Stimulated activated CD4-positive, alpha-beta T cell treated with anti-CD3 and anti-CD28 coated beads, Interleukin-2, amount 100 ng/mL, for 48 hours (primary cell): ENCODE measurements at regions not wholly inside any gene's neighbourhood (a gene's known extent, or its start where the extent isn't known, plus 50 kb on each side); places are given as distances from the start of the nearest gene placed in this dataset.
"Not testable (repeated sequence)": the region's sequence is repeated elsewhere in the genome, so short reads cannot be mapped to it uniquely, and the experiment has no call there.

Experiments
- DNase-seq, 2 donors: peaks; one replicate each; pipeline ENCODE4 v3.0.0-alpha.2; 2020

DNA sequence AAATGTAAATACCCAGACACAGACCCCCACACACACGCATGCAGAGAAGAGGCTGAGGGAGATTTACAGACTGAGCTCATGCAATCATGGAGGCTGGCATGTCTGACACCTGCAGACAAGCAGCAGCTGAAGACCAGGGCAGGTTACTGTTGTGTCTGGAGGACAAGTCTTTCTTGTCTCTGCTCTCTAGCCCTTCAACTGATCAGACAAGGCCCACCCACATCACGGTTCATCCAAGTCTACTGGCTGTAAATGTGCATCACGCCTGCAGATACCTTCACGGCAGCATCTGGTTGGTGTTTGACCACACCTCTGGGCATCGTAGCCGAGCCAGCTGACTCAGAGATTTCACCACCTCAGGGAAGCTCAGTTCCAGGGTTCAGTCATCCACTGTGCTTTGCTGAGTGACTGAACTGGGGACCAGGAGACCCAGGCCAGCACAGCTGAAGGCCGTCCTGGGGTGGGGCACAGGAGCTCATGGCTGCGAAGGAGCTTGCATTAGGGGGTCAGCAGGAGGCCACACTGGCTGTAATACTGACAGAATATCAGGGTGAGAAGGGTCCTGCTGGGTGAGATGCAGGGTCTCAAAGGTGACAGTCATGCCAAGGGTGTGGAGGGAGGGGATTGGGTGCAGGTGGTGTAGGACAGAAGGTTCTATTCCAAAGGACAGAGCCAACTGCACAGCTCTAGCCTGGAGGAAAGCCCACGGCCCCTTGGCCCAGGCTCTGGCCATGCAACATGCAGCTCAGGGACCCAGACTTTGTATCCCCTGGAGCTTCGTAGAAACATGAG, 304.9 kb downstream of the BRD1 start:
- no peak for DNase-seq

DNA sequence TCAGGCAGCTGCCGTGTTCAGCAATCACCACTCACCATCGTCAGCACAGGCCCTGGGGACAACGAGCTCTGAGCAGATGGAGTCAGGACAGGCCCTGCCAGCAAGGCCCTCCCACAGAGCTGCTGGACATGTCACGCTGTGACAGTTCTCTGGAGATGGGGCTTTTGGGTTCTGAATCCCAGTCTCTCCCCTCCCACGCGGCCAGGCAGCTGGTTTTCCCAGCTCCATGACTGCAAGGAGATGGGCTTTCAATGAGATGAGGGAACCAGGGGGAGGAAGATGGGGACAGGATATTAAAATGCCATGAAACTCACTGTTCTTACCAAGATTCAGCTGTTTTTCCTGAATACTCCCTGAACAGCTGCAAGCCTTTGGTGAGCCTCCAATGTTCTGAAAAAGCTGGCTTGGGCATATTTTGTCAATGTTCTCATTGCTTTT, 305.9 kb downstream of the BRD1 start:
- DNase-seq: no peak

DNA sequence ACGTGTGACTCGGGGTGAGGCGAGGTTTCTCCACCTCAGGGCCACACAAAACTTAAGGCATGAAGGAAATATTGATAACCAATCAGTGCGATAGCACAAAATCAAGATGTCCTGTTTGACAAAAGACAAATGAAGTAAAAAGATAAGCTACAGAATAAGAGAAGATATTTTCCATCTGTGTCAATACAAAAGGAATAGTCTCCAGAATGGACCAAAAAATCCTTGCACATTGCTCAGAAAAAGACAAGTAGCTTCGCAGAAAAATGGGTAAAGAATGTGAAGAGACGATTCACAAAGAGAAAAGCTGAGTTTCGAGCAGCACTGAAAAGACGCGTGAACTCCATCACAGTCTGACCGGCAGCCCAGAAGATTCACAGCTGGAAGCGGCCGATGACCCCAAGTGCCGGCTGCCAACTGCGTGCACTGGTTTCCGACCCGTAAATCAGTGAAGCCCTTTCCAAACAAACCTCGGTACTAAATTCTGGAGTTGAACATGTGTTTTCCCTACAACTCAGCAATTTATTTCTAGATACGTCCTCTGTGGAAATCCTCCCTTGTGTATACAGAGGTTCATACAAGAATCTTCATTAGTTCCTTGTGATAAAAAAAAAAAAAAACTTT, 308.4 kb downstream of the BRD1 start:
- no peak for DNase-seq

DNA sequence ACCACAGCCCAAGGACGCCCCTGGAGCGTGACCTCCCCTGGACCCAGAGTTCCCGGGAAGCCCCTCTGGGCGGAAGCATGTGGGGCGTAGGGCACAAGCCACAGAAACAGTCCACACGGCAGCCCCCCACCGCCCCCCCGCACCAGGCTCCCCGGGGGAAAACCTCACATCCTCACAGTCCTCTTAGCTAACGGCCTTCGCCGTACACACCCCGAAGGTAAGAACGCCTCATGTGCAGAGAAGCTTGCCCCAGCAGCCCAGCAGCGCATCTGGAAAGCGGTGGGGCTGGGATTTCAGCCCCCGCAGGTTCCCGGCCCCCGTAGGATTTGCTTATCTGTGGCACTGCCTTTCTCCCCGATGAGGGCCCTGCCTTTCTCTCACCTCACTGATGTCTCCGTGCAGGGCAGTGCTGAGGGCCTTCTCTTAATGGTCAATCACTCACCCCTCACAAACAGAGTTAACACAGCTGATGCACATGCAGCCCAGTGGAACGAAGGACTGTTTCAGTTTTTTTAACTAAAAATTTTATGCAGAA, 309.2 kb downstream of the BRD1 start:
- DNase-seq: no peak

DNA sequence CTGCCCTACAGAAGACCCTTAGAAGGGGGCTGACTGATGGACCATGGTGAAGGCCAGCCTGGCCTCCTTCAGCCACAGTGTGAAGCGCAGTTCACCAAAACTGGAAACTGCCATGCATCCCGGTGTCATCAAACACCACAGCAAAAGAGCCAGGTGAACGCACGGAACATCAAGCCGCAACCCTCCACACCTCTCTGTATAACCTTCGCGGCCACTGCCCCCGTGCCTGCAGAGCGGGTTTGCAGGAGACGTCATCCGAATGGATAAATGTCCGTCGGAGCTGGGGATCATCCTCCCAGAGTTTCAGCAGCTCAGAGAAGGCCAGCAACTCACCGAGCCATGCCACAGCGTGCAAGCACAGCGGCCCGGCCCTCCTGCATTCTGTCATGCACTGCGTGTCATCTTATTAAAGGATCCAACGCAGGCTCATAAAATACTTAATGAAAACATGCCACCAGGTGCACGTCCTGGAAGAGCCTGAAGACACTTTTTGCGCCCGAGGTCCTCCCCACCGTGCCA, 309.9 kb downstream of the BRD1 start:
- DNase-seq: no peak

DNA sequence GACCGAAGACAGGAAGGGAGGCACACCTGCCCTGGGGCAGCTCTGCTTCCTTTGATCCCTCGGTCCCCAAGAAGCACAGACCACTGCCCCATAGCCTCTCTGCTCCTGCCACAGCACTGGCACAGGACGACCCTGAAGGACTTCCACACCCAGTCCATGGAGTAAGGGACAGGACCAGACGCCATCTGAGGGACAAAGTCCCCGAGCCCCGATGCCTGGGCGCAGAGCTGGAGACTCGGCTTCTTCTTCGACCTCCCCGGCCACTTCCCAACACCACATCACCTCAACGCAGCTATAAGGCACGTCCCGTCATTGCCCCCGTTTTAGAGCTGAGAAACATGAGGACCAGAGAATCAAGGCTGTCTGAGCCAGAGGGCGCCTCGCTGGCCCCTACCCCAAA, 310.5 kb downstream of the BRD1 start:
- no peak for DNase-seq

DNA sequence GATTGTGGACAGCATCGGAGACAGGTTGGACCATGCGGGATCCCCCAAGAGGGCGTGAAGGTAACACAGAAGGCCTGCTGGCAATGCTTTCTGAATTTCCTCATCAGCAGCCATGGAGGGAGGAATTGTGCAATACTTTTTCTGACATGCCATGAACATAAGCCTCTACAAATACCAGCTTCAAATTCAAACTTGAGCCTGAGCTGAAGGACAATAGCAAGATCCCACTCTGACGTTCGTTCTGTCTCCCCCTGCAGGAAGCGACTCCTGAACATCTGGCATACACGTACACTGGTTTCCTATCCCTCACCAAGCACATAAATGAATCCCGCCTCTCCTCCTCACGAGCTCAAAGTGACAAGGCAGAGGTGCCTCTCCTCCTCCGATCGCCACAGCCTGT, 312.2 kb downstream of the BRD1 start:
- DNase-seq: no peak

DNA sequence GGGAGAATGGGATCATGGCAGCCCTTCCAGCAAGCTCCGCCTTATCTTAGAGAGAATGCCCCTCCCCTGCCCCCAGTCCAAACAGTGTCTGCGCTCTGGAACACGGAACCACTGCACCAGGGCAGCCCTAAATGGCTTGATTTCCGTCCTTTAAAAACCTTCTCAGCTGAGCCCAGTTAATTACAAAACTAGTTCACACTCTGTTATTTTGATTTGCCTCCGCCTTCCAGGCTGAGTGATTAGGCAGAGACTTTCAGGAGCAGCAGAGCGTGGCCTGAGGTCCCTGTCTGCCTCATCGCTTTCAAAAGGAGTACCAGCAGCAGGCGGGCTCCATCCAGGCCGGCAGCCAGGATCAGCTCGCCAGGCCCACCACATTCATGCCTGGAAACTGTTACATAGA, 313.0 kb downstream of the BRD1 start:
- DNase-seq: no peak

DNA sequence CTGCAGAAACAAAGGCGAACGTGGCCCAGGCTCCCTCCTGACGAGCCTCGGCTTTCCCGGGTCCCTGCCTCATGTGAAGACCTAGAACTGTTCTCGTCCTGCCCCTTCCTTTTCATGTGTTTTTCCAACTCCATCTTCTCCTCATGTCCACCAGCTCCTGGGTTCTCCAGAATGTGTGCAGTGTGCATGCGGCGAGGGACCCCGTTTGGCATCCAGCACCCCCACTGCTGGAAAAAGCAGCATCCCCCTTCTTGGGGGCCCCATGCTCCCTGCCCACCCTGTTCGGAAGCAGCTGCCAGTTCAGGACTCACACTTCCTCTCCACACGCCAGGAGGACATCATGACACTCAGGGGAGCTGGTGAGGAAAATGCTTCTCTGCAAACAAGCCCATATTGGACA, 313.5 kb downstream of the BRD1 start:
- no peak for DNase-seq

DNA sequence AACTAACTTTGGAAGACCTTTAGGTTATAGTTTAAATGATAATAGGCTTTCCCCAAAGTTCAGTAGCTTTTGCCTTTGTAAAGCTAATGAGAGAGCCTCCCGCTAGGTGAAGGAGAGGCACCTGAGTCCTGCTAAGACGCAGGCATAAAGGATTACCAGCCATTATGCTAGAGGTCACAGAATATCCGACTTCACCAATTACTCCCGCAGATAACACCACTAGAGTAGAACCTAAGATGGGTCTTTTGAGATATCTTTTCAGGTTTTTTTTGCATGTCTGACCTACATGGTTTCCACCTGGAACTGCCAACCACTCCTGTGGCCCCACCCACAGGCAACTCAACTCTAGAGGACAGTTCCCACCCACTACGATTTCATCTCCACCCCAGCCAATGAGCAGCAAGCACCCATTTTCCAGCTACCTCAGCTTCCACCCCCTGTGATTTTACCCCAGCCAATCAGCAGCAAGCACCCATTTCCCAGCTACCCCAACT, 314.3 kb downstream of the BRD1 start:
- no peak for DNase-seq

DNA sequence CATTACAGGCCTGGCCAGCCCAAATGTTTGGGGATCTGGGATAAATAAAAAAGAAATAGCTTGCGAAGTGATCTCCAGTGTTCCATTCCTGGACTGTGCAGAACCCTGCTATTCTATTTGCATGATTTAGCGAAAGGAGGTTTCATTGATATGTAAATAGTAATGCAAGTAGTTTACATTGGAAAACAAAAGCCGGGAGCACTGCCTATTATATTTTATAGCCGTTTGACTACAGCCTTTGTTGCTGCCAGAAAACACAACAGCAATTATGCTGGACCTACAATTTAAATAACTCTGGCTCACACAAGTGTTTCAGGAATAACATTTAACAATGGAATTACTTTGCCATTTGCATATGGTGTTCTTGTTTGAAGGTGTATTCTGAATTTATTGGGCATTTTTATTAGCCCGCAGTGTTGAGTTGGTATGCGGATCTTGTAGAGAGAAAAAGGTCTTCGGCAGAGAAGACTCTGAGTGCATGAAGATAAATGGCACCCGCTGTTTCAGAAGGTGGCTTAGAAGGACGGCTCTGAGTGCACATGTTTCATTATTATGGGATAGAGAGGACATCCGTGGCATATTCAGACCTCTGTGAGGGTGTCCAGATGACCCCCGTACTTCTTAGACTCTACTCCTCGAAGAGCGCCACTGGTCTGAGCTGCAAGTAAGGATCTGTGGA, 315.0 kb downstream of the BRD1 start:
- DNase-seq: no peak

DNA sequence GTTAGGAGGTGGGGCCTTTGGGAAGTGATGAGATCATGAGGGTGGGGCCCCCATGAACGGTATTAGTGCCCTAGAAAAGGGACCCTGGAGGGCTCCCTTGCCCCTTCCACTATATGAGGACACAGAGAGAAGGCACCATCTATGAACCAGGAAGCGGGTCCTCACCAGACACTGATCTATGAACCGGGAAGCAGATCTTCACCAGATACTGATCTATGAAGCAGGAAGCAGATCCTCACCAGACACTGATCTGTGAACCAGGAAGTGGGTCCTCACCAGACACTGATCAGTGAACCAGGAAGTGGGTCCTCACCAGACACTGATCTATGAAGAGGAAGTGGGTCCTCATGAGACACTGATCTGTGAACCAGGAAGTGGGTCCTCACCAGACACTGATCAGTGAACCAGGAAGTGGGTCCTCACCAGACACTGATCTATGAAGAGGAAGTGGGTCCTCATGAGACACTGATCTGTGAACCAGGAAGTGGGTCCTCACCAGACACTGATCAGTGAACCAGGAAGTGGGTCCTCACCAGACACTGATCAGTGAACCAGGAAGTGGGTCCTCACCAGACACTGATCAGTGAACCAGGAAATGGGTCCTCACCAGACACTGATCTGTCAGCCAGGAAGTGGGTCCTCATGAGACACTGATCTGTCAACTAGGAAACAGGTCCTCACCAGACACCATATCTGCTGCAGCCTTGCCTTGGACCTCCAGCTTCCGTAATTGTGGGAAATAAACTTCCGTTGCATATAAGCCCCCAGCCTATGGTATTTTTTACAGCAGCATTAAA, 316.1 kb downstream of the BRD1 start:
- DNase-seq: not testable (repeated sequence)

DNA sequence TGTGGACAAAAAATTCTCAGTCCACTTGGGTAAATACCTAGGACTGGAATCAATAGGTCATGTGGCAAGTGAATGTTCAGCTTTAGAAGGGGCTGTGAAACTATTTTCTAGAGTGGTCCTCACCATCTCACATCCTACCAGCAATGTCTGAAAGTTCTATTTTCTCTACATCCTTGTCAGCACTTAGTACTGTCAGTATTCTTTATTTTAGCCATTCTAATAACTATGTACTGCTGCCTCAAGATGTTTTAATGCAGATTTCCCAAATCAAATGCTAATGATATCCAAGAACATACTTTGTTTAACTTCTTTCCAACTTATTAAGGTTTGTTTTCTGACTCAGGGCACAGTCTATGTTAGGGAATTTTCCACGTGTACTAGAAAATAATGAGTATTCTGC, 317.0 kb downstream of the BRD1 start:
- no peak for DNase-seq

DNA sequence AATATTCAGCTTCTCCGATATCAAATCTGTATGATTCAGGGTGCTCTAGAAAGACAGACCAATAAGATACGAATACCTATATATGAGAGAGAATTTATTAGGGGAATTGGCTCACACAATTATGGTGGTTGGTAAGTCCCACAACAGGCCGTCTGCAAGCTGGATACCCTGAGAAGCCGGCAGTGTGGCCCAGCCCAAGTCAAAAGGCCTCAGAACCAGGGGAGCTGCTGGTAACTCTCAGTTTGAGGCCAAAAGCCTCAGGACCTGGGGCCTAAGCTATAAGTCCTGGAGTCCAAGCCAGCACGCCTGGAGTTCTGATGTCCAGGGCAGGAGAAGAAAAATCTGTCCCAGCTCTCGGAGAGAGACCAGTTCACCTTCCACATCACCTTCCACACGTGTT, 318.7 kb downstream of the BRD1 start:
- no peak for DNase-seq

DNA sequence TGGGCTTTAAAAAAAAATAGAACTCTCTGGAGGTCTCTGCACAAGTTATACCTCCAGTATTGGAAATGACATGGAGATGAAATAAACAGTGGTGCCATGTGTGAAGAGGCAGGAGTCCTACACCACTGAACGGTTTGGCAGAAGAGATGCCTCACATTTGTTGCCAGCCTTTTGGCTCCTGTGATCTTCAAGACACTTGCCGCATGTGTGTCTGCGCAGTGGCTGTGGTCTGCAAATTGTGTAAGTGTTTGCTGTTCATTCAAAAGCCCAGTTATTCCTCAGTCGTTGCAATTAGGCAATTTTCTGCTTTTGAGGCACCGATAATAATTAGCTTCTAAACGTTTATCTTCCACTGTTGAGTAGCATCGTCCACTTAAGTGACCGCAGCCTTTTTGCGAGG, 319.1 kb downstream of the BRD1 start:
- DNase-seq: no peak

DNA sequence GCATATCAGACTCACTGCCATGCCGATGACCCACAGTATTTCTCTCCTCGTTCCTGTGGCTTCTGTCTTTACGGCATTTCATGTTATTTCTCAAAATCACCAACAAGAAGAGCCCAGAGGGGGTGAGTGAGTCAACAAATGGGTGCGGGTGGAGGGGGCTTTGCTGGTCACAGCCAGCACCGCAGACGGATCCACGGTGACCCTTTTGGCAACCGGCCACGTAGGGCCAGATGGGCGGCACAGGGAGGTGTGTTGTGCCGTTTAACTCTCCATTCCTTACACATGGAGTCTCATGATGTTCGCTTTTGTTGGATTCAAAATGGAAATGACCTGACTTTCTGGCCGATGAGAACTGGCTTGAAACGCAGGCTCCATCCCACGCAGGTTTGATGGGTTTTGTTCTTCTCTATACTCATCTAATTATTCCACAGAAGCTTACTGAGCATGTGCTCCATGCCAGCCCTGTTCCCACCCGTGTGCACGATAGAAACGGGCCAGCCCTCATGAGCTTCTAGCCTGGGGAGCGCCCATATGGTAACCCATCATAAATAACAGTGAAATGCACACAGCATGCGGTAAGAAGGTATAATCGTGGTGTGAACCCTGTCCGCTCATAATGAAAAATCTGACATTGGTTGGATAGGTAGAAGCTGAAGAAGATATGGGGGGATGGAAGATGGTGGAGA, 319.9 kb downstream of the BRD1 start:
- no peak for DNase-seq

DNA sequence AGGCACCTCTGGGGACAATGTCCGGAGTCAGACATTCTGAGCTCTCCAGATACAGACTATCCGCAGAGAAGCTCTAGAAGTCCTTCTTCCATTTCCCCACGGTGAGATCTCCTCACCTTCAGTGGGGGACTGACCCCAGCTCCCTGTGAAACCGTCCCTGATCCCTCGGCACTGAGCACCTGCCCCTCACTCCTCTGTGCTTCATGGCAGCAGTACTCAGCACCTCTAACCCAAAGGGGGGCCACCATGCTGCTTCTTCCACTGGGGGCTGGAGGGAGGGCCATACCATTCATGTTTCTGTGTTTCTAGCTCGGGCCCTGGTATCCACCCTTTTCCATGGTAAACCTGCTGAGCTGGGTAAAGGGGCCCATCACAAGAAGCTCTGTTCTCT, 321.7 kb downstream of the BRD1 start:
- no peak for DNase-seq

DNA sequence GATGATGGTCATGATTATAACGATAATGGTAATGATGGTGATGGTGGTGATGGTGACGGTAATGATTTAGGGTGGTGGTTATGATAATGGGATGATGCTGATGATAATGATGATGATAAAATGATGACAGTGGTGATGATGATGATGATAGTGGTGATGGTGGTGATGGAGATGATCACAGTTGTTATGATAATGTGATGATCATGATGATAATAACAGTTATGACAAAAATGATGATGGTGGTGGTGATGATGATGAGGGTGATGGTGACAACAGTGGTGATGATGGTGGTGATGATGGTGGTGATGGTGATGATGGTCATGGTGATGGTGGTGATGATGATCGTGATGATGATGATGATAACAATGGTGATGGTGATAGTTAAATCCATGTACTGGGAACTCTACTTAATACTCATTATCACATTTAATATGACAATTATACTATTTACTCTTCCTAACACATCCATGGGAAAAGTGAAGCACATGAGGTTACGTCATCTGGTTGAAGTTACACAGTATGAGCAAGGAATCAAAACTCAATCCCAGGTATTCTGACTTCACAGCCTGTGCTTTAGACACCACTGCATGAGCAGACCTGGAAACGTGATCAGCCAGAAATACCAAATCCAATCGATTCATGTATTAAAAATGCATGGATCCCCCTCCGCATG, 322.2 kb downstream of the BRD1 start:
- DNase-seq: no peak

DNA sequence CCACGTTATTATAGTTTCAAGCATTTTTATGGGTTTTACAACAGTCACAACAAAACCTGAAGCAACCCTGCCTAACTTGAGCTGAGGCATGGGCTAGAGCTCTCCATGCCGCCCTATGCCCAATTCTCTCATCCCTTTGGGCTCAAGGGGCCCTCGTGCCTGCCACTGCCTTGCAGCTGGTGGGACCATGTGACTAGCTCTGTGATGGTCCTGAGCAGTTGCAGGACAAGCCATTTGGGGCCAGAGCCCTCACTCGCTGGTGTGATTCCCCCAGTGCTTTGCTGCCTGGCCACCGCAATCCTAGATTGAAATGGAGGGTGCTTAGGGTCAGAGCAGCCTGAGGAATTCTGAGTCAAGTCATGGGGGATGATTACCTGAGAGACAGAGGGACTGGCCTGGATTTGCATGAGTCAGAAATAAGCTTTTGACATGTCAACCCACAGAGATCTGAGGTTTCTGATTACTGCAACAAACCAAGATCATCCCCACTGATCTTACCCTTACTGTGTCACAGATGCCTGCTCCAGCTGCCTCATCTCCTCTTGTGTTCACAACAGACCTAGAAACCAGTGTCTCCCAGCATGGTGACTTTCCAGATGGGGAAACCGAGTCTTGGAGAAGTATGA, 323.7 kb downstream of the BRD1 start:
- no peak for DNase-seq

DNA sequence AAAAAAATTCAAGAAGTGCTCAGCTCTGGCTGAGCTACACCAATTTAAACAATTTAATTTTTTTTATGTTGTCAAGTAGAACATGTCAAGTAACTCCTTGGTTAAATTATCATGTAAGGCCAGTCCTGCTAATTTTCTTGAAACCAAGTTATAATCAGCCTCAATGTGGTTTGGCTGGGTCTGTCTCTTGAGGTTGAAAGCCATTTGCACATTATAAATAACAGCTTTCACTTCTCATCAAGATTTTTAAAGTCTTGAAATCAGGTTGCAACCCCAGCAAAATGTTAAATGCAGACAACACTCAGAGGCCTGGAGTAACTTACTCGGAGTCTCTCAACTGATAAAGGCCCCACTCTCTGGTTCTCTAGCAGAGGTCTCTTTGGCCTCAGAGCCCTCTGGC, 324.4 kb downstream of the BRD1 start:
- no peak for DNase-seq
